Neural cell (in vitro differentiated cells): ENCODE measurements at regions not wholly inside any gene's neighbourhood (a gene's known extent, or its start where the extent isn't known, plus 50 kb on each side); places are given as distances from the start of the nearest gene placed in this dataset.

Experiments
- H2AFZ ChIP-seq: fragments of 200-600, 300-800 bp; sonication (generic), shearing (Covaris generic); 2 replicates; pipeline ENCODE4 v1.6.0; 2014; ENCODE audit warnings: low read depth, mild to moderate bottlenecking, antibody characterized with exemption, low read length, moderate library complexity
- H3F3A ChIP-seq: fragments of 200-600 bp; shearing (Covaris generic); 2 replicates; pipeline ENCODE4 v1.6.1; 2016; ENCODE audit warnings: mild to moderate bottlenecking, moderate library complexity, mixed read lengths, antibody characterized with exemption, low read length; ENCODE audit not compliant: insufficient read depth, poor library complexity, severe bottlenecking
- H3K27ac ChIP-seq: fragments of 200-600, 300-800 bp; sonication (generic), shearing (Covaris generic); 2 replicates; pipeline ENCODE4 v1.5.1; 2014; ENCODE audit warnings: mild to moderate bottlenecking, low read length, moderate library complexity
- H3K27me3 ChIP-seq: fragments of 300-800, 200-600 bp; sonication (generic), shearing (Covaris generic); 2 replicates; pipeline ENCODE4 v1.6.0; 2014; ENCODE audit warnings: mild to moderate bottlenecking, low read depth, low read length, moderate library complexity; ENCODE audit not compliant: insufficient read depth
- H3K36me3 ChIP-seq: fragments of 300-800, 200-600 bp; sonication (generic), shearing (Covaris generic); 2 replicates; pipeline ENCODE4 v1.5.1; 2014; ENCODE audit warnings: mild to moderate bottlenecking, antibody characterized with exemption, low read length, moderate library complexity; ENCODE audit not compliant: insufficient read depth
- H3K4me2 ChIP-seq: fragments of 300-800, 200-600 bp; sonication (generic), shearing (Covaris generic); 2 replicates; pipeline ENCODE4 v1.6.0; 2014; ENCODE audit warnings: mild to moderate bottlenecking, low read length
- H3K4me3 ChIP-seq: fragments of 300-800, 200-600 bp; sonication (generic), shearing (Covaris generic); 2 replicates; pipeline ENCODE4 v1.5.1; 2014; ENCODE audit warnings: mild to moderate bottlenecking, low read length, moderate library complexity
- H3K79me2 ChIP-seq: fragments of 200-600 bp; shearing (Covaris generic); replicated peaks from 2 replicates; pipeline ENCODE4 v1.6.0; 2014; ENCODE audit warnings: mild to moderate bottlenecking, low read length, moderate library complexity; ENCODE audit not compliant: insufficient read depth
- H3K9ac ChIP-seq: fragments of 300-800, 200-600 bp; sonication (generic), shearing (Covaris generic); 2 replicates; pipeline ENCODE4 v1.6.1; 2016; ENCODE audit warnings: mild to moderate bottlenecking, low read length, mixed read lengths
- H3K9me2 ChIP-seq: fragments of 200-600 bp; shearing (Covaris generic); 2 replicates; pipeline ENCODE4 v1.6.1; 2016; ENCODE audit warnings: mild to moderate bottlenecking, low read length, mixed read lengths; ENCODE audit not compliant: insufficient read depth
- H3K9me3 ChIP-seq: fragments of 200-600, 300-800 bp; sonication (generic), shearing (Covaris generic); 2 replicates; pipeline ENCODE4 v1.6.1; 2016; ENCODE audit warnings: mild to moderate bottlenecking, mixed run types, low read length, moderate library complexity, mixed read lengths
- H4K20me1 ChIP-seq: fragments of 200-600 bp; shearing (Covaris generic); 2 replicates; pipeline ENCODE4 v1.6.1; 2016; ENCODE audit warnings: mild to moderate bottlenecking, mixed run types; ENCODE audit not compliant: insufficient read depth
- EP300 ChIP-seq: fragments of 450-650 bp; conservative IDR thresholded peaks from 2 replicates; pipeline ENCODE4 v1.6.1; 2014; ENCODE audit warnings: antibody characterized with exemption, mild to moderate bottlenecking, moderate library complexity; ENCODE audit not compliant: poor library complexity, severe bottlenecking
- EZH2 ChIP-seq: fragments of 200-600, 300-800 bp; shearing (Covaris generic), sonication (generic); IDR thresholded peaks from 2 replicates; pipeline ENCODE4 v1.6.1; 2014; ENCODE audit warnings: antibody characterized with exemption, low read length, borderline replicate concordance, mild to moderate bottlenecking; ENCODE audit not compliant: insufficient read depth, poor library complexity, severe bottlenecking
- MXI1 ChIP-seq: fragments of 450-650 bp; conservative IDR thresholded peaks from 2 replicates; pipeline ENCODE4 v1.6.1; 2014; ENCODE audit warnings: antibody characterized with exemption, mild to moderate bottlenecking; ENCODE audit not compliant: poor library complexity, severe bottlenecking
- POLR2AphosphoS5 ChIP-seq: IDR thresholded peaks from 2 replicates; pipeline ENCODE4 v1.6.1; 2012
- RAD21 ChIP-seq: fragments of 450-650 bp; conservative IDR thresholded peaks from 2 replicates; pipeline ENCODE4 v1.6.1; 2014; ENCODE audit warnings: antibody characterized with exemption, mild to moderate bottlenecking, moderate library complexity
- REST ChIP-seq: IDR thresholded peaks from 2 replicates; pipeline ENCODE4 v1.6.1; 2012; ENCODE audit warnings: borderline replicate concordance
- SMC3 ChIP-seq: fragments of 450-650 bp; conservative IDR thresholded peaks from 2 replicates; pipeline ENCODE4 v1.6.1; 2014; ENCODE audit warnings: antibody characterized with exemption, mild to moderate bottlenecking, moderate library complexity; ENCODE audit not compliant: poor library complexity
- TAF1 ChIP-seq: IDR thresholded peaks from 2 replicates; pipeline ENCODE4 v1.6.1; 2012; ENCODE audit warnings: low read depth
- TF ChIP-seq, protein P1 (sequence below): fragments of 450-650 bp; IDR thresholded peaks from 2 replicates; pipeline ENCODE4 v1.5.1; 2014; ENCODE audit warnings: antibody characterized with exemption, mild to moderate bottlenecking, moderate library complexity; ENCODE audit not compliant: poor library complexity, severe bottlenecking

DNA sequence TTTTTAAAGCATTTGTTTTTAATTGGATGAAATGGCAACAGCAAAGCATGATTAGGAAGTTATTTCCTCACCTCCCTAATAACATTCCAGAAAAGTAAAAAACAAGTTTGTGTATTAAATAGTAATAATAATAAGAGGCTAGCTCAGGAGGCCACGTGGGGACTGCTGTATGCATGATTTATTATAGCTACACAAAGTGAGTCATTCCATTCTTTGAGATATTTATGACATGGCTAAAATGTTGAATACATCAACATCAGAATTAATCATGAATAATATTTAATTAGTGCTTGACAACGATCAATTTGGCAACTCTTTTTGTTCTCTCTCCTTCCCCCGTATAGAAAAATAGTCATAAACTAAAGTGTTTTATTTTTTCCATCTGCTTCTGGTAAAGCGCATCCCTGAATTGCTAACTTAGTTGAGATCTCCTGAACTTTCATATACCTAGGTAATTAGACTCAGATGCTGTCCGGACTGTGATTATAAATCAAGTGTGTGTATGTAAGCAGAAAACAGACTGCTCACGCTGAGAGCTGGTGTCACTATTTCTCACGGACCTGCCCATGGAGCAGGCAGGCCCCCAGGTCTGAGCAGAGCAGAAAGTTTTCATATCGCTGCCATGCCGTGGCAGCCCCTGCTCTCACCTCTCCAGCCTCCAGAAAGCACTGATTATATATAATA is 125.7 kb downstream of the WT1 start:
- TF ChIP-seq RAD21: no peak
- TF ChIP-seq, protein P1, sequence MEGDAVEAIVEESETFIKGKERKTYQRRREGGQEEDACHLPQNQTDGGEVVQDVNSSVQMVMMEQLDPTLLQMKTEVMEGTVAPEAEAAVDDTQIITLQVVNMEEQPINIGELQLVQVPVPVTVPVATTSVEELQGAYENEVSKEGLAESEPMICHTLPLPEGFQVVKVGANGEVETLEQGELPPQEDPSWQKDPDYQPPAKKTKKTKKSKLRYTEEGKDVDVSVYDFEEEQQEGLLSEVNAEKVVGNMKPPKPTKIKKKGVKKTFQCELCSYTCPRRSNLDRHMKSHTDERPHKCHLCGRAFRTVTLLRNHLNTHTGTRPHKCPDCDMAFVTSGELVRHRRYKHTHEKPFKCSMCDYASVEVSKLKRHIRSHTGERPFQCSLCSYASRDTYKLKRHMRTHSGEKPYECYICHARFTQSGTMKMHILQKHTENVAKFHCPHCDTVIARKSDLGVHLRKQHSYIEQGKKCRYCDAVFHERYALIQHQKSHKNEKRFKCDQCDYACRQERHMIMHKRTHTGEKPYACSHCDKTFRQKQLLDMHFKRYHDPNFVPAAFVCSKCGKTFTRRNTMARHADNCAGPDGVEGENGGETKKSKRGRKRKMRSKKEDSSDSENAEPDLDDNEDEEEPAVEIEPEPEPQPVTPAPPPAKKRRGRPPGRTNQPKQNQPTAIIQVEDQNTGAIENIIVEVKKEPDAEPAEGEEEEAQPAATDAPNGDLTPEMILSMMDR: no peak
- Histone ChIP-seq H4K20me1 (no peaks in the 10 kb centered on the region), H3K27ac (no peak overlapping the region), H3F3A (no peaks in the 10 kb centered on the region), H3K27me3 (no peaks in the 10 kb centered on the region), H3K4me2 (no peak overlapping the region), H3K9me2 (no peaks in the 10 kb centered on the region), H2AFZ (no peak overlapping the region), H3K36me3 (no peaks in the 10 kb centered on the region), H3K4me3 (no peak overlapping the region), H3K79me2 (no peaks in the 10 kb centered on the region), H3K9ac (no peak overlapping the region), H3K9me3 (no peaks in the 10 kb centered on the region)

GRCh38 chr11:32310214-32310601 is 125.1 kb downstream of the WT1 start:
- TF ChIP-seq RAD21: no peak
- no peak for TF ChIP-seq EZH2
- no peak overlapping the region for H3K4me2 ChIP-seq
- no peaks in the 10 kb centered on the region for H3K9me2 ChIP-seq
- H3F3A ChIP-seq: no peaks in the 10 kb centered on the region
- no peaks in the 10 kb centered on the region for H3K9me3 ChIP-seq
- H3K4me3 ChIP-seq: no peak overlapping the region
- no peak overlapping the region for H2AFZ ChIP-seq
- no peak overlapping the region for H3K27ac ChIP-seq
- no peaks in the 10 kb centered on the region for H3K36me3 ChIP-seq
- H4K20me1 ChIP-seq: no peaks in the 10 kb centered on the region
- H3K9ac ChIP-seq: no peak overlapping the region
- no peaks in the 10 kb centered on the region for H3K27me3 ChIP-seq
- no peaks in the 10 kb centered on the region for H3K79me2 ChIP-seq

DNA sequence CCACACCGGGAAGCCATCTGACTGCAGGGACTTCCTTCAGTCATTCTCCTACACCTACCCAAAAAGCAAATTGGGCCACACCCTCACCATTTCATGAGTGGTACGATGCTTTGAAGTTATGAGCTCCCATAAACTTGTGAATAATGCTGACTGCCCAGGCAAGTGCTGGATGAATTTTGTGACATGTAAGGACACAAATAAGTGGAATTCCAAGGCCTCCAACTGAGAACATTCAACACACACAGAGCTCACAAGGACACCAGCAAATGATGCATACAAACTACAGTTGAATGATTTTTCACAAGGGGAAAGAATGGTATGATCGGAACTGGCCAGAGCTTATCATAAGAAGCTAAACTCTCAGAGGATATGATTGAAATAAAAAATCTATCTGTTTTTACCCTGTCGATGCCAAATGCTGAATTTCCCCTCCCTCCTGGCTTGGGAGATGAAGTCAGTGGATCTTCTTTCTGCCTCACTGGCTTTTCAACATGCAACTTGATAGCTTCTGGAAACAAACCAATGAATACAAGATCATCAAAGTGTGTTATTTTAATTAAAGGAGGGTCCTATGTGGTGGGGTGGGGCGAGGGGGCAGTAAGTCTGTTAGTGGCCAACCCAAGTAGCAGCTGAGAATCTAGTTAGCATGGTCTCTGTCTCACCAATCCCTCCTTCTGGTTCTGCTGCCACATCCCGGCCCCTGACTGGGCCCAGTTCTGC is 123.8 kb downstream of the WT1 start:
- H3K79me2 ChIP-seq: no peaks in the 10 kb centered on the region
- no peaks in the 10 kb centered on the region for H3K9me3 ChIP-seq
- H3K36me3 ChIP-seq: no peaks in the 10 kb centered on the region
- no peak overlapping the region for H3K9ac ChIP-seq
- no peaks in the 10 kb centered on the region for H3F3A ChIP-seq
- TF ChIP-seq, protein P1: no peak
- TF ChIP-seq POLR2AphosphoS5 (no peak), REST (no peak), SMC3 (no peak), RAD21 (no peak), TAF1 (no peak), EP300 (no peak), EZH2 (no peak), MXI1 (no peak)
- no peak overlapping the region for H3K27ac ChIP-seq
- H2AFZ ChIP-seq: no peak overlapping the region
- H3K9me2 ChIP-seq: no peaks in the 10 kb centered on the region
- no peak overlapping the region for H3K4me2 ChIP-seq
- no peak overlapping the region for H3K4me3 ChIP-seq
- H3K27me3 ChIP-seq: no peaks in the 10 kb centered on the region
- no peaks in the 10 kb centered on the region for H4K20me1 ChIP-seq
